HepG2 (cell line): ENCODE measurements at regions not wholly inside any gene's neighbourhood (a gene's known extent, or its start where the extent isn't known, plus 50 kb on each side); places are given as distances from the start of the nearest gene placed in this dataset.

Experiments used
- ATAC-seq: fragments of 200-7000 bp; cut with Tn5 transposase; 3 replicates; pipeline ENCODE4 v1.9.1; 2020; ENCODE audit warnings: mild to moderate bottlenecking, moderate library complexity
- BruUV-seq: library from RNA; stranded (reverse); fragments of 400-500 nt; replicated peaks from 2 replicates; lab custom pipeline; 2021; lab: Mats Ljungman, UMichigan
- CTCF ChIA-PET: fragments of 300-600 bp; formaldehyde crosslinking; extraction: SDS; loops from one replicate; lab custom pipeline; 2021; ENCODE audit warnings: low total read pairs, inconsistent platforms, low intra/inter-chr PET ratio; lab: Yijun Ruan, JAX
- POLR2A ChIA-PET: fragments of 350-600 bp; sonication (Branson Sonifier 250); formaldehyde crosslinking; loops from one replicate; lab custom pipeline; 2020; ENCODE audit warnings: antibody characterized with exemption, inconsistent platforms; lab: Yijun Ruan, JAX
- DNase-seq: peaks from one replicate; pipeline ENCODE4 v3.0.0-alpha.2; 2015; ENCODE audit warnings: low spot score
- FAIRE-seq: peaks from 3 replicates; lab custom pipeline; 2011; peaks lifted over from hg19 to GRCh38; lab: Jason Lieb, UNC
- H2AFZ ChIP-seq: one replicate; pipeline ENCODE4 v1.6.1; 2011; ENCODE audit warnings: low read length, inconsistent platforms
- H3K27ac ChIP-seq: fragments of 300-600 bp; 3 replicates; pipeline ENCODE4 v1.8.0; 2011; ENCODE audit warnings: mixed run types, mild to moderate bottlenecking, mixed read lengths, low read length, inconsistent platforms; ENCODE audit not compliant: insufficient read depth; ENCODE audit errors: extremely low read length
- H3K27me3 ChIP-seq, 2 experiments: fragments of 200-600 bp in 1 of 2; 2 replicates in 1 of 2; 3 replicates in 1 of 2; pipeline versions ENCODE4 v1.6.0 to v1.8.0; 2011; ENCODE audit warnings: low read length in 2 of 2, mild to moderate bottlenecking in 2 of 2, moderate library complexity in 2 of 2, inconsistent platforms in 1 of 2; ENCODE audit not compliant: insufficient read depth in 2 of 2, control insufficient read depth in 1 of 2
- H3K36me3 ChIP-seq, 2 experiments: fragments of 200-600 bp in 1 of 2; replicated peaks in 1 of 2; 2 replicates in 1 of 2; 3 replicates in 1 of 2; pipeline versions ENCODE4 v1.5.1 to v1.8.0; 2011; ENCODE audit warnings: low read length in 2 of 2, inconsistent platforms in 1 of 2; ENCODE audit not compliant: insufficient read depth in 2 of 2, control insufficient read depth in 1 of 2
- H3K4me1 ChIP-seq: 2 replicates; pipeline ENCODE4 v1.5.1; 2012; ENCODE audit warnings: low read length, inconsistent platforms; ENCODE audit not compliant: insufficient read depth
- H3K4me2 ChIP-seq: 2 replicates; pipeline ENCODE4 v1.6.0; 2011; ENCODE audit warnings: low read depth, low read length, inconsistent platforms
- H3K4me3 ChIP-seq, 3 experiments: fragments of 200-600 bp in 1 of 3; sonication (generic), shearing (Covaris generic) in 1 of 3; replicated peaks in 1 of 3; 2 replicates each; pipeline ENCODE4 v1.5.1; 2011 to 2016; ENCODE audit warnings: low read length in 3 of 3, inconsistent platforms in 2 of 3, low read depth in 2 of 3, mild to moderate bottlenecking in 2 of 3, control low read depth in 1 of 3, mixed read lengths in 1 of 3; ENCODE audit not compliant: insufficient read depth in 1 of 3
- H3K79me2 ChIP-seq: one replicate; pipeline ENCODE4 v1.6.1; 2011; ENCODE audit warnings: low read length, inconsistent platforms; ENCODE audit not compliant: insufficient read depth
- H3K9ac ChIP-seq: 2 replicates; pipeline ENCODE4 v1.6.0; 2011; ENCODE audit warnings: mild to moderate bottlenecking, low read depth, low read length, inconsistent platforms; ENCODE audit not compliant: insufficient read depth
- H3K9me3 ChIP-seq: 2 replicates; pipeline ENCODE4 v1.5.1; 2012; ENCODE audit warnings: mild to moderate bottlenecking, low read length
- H4K20me1 ChIP-seq: 2 replicates; pipeline ENCODE4 v1.6.0; 2011; ENCODE audit warnings: inconsistent platforms, mild to moderate bottlenecking, low read length, moderate library complexity; ENCODE audit not compliant: insufficient read depth
- ADNP ChIP-seq: sonication (generic); formaldehyde crosslinking; IDR thresholded peaks from 2 replicates; pipeline ENCODE4 v1.4.0; 2020; ENCODE audit warnings: missing genetic modification reagents
- NCOA2 ChIP-seq: sonication (generic); formaldehyde crosslinking; IDR thresholded peaks from 2 replicates; pipeline ENCODE4 v1.8.0; 2022; ENCODE audit warnings: inconsistent platforms
- SAFB2 ChIP-seq: sonication (generic); formaldehyde crosslinking; IDR thresholded peaks from 2 replicates; pipeline ENCODE4 v1.5.1; 2020; ENCODE audit warnings: missing genetic modification reagents, low read depth, mild to moderate bottlenecking, borderline replicate concordance
- SRSF1 ChIP-seq: fragments of 200-400 bp; formaldehyde crosslinking; optimal IDR thresholded peaks from 2 replicates; pipeline ENCODE3; 2017; ENCODE audit warnings: mild to moderate bottlenecking, low read depth, low read length, moderate library complexity
- SRY ChIP-seq: sonication (generic); formaldehyde crosslinking; IDR thresholded peaks from 2 replicates; pipeline ENCODE4 v1.8.0; 2022; ENCODE audit warnings: mild to moderate bottlenecking, missing genetic modification reagents
- XRCC5 ChIP-seq: fragments of 200-400 bp; formaldehyde crosslinking; optimal IDR thresholded peaks from 2 replicates; pipeline ENCODE3; 2017; ENCODE audit warnings: mild to moderate bottlenecking, low read length
- ZNF496 ChIP-seq: sonication (generic); formaldehyde crosslinking; IDR thresholded peaks from 2 replicates; pipeline ENCODE4 v1.8.1; 2023; ENCODE audit warnings: mild to moderate bottlenecking, moderate library complexity, missing genetic modification reagents; ENCODE audit not compliant: insufficient replicate concordance
- ZNF567 ChIP-seq: sonication (generic); formaldehyde crosslinking; IDR thresholded peaks from 2 replicates; pipeline ENCODE4 v1.8.1; 2023; ENCODE audit warnings: mild to moderate bottlenecking, missing genetic modification reagents, borderline replicate concordance
- WGBS: methylation state at CpG from one replicate; pipeline ENCODE4 v1.1.6; 2017; ENCODE audit warnings: low lambda C conversion rate; 5-methylcytosine and 5-hydroxymethylcytosine counted together
- in situ Hi-C: cut with HindIII; loops from 2 replicates; pipeline ENCODE4 v1.10.0; 2017; ENCODE audit warnings: low pct_unique_long_range_greater_than_20kb; ENCODE audit not compliant: extremely low pct_ligation_motif_present
- intact Hi-C: fragments of 100-400 bp; cut with micrococcal nuclease; formaldehyde crosslinking; loops from one replicate; pipeline ENCODE4 v1.10.0; 2022; ENCODE audit not compliant: unreplicated experiment
- TF ChIP-seq, protein P1 (sequence below): sonication (generic); formaldehyde crosslinking; IDR thresholded peaks from 2 replicates; pipeline ENCODE4 v1.5.1; 2020; ENCODE audit warnings: missing genetic modification reagents, mild to moderate bottlenecking, borderline replicate concordance
- TF ChIP-seq, protein P2 (sequence below): sonication (generic); formaldehyde crosslinking; IDR thresholded peaks from 2 replicates; pipeline ENCODE4 v1.4.0; 2020; ENCODE audit warnings: missing genetic modification reagents
- TF ChIP-seq, protein P3 (sequence below): sonication (generic); IDR thresholded peaks from 2 replicates; pipeline ENCODE4 v1.6.1; 2016; ENCODE audit warnings: low read depth, borderline replicate concordance
- TF ChIP-seq, protein P4 (sequence below): sonication (generic); formaldehyde crosslinking; IDR thresholded peaks from 2 replicates; pipeline ENCODE4 v1.5.0; 2020; ENCODE audit warnings: missing genetic modification reagents, mild to moderate bottlenecking, borderline replicate concordance

DNA sequence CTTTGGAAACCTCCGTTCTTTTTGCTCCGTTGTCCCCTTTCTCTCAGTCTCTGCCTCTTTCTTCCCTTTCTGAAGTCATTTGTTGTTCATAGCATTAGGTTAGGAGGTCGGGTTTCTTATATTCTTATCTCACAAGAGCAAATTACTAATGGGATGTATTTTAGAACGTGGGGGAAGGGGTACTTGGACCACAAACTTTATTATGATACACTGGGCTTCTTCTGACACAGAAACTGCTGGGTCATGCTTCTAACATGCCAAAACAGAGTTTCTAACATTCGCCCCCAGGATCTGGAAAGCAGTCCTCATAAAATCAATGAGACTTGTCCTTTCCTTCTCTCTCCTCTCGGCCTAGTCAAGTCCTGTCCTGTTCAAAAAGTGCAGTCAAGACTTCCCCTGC, 334.4 kb downstream of the GADD45G start:
- H3K36me3 ChIP-seq, result no peaks in the 10 kb centered on the region
- H3K9me3 ChIP-seq, result no peaks in the 10 kb centered on the region
- TF ChIP-seq ADNP (CRISPR knock-in tag) (no peak), XRCC5 (no peak), ZNF567 (CRISPR knock-in tag) (no peak), SRSF1 (no peak), SAFB2 (CRISPR knock-in tag) (no peak), ZNF496 (CRISPR knock-in tag) (no peak), NCOA2 (no peak), SRY (no peak)
- TF ChIP-seq, protein P1, sequence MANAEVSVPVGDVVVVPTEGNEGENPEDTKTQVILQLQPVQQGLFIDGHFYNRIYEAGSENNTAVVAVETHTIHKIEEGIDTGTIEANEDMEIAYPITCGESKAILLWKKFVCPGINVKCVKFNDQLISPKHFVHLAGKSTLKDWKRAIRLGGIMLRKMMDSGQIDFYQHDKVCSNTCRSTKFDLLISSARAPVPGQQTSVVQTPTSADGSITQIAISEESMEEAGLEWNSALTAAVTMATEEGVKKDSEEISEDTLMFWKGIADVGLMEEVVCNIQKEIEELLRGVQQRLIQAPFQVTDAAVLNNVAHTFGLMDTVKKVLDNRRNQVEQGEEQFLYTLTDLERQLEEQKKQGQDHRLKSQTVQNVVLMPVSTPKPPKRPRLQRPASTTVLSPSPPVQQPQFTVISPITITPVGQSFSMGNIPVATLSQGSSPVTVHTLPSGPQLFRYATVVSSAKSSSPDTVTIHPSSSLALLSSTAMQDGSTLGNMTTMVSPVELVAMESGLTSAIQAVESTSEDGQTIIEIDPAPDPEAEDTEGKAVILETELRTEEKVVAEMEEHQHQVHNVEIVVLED, result no peak
- TF ChIP-seq, protein P2, sequence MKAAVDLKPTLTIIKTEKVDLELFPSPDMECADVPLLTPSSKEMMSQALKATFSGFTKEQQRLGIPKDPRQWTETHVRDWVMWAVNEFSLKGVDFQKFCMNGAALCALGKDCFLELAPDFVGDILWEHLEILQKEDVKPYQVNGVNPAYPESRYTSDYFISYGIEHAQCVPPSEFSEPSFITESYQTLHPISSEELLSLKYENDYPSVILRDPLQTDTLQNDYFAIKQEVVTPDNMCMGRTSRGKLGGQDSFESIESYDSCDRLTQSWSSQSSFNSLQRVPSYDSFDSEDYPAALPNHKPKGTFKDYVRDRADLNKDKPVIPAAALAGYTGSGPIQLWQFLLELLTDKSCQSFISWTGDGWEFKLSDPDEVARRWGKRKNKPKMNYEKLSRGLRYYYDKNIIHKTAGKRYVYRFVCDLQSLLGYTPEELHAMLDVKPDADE (CRISPR knock-in tag), result no peak
- TF ChIP-seq, protein P3, sequence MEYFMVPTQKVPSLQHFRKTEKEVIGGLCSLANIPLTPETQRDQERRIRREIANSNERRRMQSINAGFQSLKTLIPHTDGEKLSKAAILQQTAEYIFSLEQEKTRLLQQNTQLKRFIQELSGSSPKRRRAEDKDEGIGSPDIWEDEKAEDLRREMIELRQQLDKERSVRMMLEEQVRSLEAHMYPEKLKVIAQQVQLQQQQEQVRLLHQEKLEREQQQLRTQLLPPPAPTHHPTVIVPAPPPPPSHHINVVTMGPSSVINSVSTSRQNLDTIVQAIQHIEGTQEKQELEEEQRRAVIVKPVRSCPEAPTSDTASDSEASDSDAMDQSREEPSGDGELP, result no peak
- TF ChIP-seq, protein P4, sequence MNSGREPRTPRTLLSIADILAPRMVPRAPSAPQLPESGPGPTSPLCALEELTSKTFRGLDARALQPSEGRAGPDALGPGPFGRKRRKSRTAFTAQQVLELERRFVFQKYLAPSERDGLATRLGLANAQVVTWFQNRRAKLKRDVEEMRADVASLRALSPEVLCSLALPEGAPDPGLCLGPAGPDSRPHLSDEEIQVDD (CRISPR knock-in tag), result no peak
- in situ Hi-C loops (no loop called here), intact Hi-C loops (no loop called here)
- no peak for ATAC-seq
- H3K4me3 ChIP-seq, result no peak overlapping the region
- ChIA-PET POLR2A (no interaction called here), CTCF (no interaction called here)
- no peaks in the 10 kb centered on the region for H3K4me1 ChIP-seq
- peaks cover 0 to 25% of the 10 kb centered on the region in 2 experiments; a peak in 3 of 5 replicates for H3K27me3 ChIP-seq
- H3K9ac ChIP-seq, result no peak overlapping the region
- H3K4me2 ChIP-seq, result no peak overlapping the region
- no peaks in the 10 kb centered on the region for H3K79me2 ChIP-seq
- no peak overlapping the region for H3K27ac ChIP-seq
- 26% methylated on average over 6 of the region's 6 CpGs for WGBS
- no peak for DNase-seq
- H2AFZ ChIP-seq, result no peak overlapping the region
- no peak for FAIRE-seq
- no TSS peak for BruUV-seq
- no peaks in the 10 kb centered on the region for H4K20me1 ChIP-seq
